Duodenal mucosa (tissue), 2 donors: ENCODE measurements at regions not wholly inside any gene's neighbourhood (a gene's known extent, or its start where the extent isn't known, plus 50 kb on each side); places are given as distances from the start of the nearest gene placed in this dataset.
"Not testable (repeated sequence)": the region's sequence is repeated elsewhere in the genome, so short reads cannot be mapped to it uniquely, and the experiment has no call there.

Experiments used
- H3K27ac ChIP-seq: one replicate; pipeline ENCODE4 v1.7.0; 2013; ENCODE audit warnings: low read depth, low read length
- H3K27me3 ChIP-seq, 2 donors: one replicate each; pipeline ENCODE4 v1.7.0; 2013; ENCODE audit warnings: low read length in 2 of 2, control low read depth in 1 of 2; ENCODE audit not compliant: insufficient read depth in 2 of 2, control insufficient read depth in 1 of 2
- H3K36me3 ChIP-seq, 2 donors: one replicate each; pipeline ENCODE4 v1.7.0; 2013; ENCODE audit warnings: low read length in 2 of 2, control low read depth in 1 of 2; ENCODE audit not compliant: insufficient read depth in 2 of 2, control insufficient read depth in 1 of 2
- H3K4me1 ChIP-seq, 2 donors: one replicate each; pipeline ENCODE4 v1.7.0; 2013; ENCODE audit warnings: low read length in 2 of 2, control low read depth in 1 of 2; ENCODE audit not compliant: insufficient read depth in 2 of 2, control insufficient read depth in 1 of 2
- H3K4me3 ChIP-seq, 2 donors: one replicate each; pipeline ENCODE4 v1.7.0; 2013; ENCODE audit warnings: low read length in 2 of 2, low read depth in 1 of 2
- H3K9ac ChIP-seq, 2 donors: one replicate each; pipeline ENCODE4 v1.7.0; 2013; ENCODE audit warnings: low read length in 2 of 2, low read depth in 1 of 2
- H3K9me3 ChIP-seq, 2 donors: one replicate each; pipeline ENCODE4 v1.7.0; 2013; ENCODE audit warnings: low read length in 2 of 2, control low read depth in 1 of 2; ENCODE audit not compliant: control insufficient read depth in 1 of 2

DNA sequence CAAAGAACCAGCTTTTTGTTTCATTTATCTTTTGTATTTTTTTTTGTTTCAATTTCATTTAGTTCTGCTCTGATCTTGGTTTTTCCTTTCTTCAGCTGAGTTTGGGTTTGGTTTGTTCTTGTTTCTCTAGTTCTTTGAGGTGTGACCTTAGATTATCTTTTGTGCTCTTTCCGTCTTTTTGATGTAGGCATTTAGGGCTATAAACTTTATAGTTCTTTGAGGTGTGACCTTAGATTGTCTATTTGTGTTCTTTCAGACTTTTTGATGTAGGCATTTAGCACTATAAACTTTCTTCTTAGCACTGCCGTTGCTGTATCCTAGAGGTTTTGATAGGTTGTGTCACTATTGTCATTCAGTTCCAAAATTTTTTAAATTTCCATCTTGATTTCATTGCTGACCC, 224.3 kb upstream of the COBL start:
- not testable (repeated sequence) for H3K27me3 ChIP-seq, H3K9ac ChIP-seq, H3K4me1 ChIP-seq, H3K27ac ChIP-seq, H3K4me3 ChIP-seq, H3K36me3 ChIP-seq, H3K9me3 ChIP-seq

DNA sequence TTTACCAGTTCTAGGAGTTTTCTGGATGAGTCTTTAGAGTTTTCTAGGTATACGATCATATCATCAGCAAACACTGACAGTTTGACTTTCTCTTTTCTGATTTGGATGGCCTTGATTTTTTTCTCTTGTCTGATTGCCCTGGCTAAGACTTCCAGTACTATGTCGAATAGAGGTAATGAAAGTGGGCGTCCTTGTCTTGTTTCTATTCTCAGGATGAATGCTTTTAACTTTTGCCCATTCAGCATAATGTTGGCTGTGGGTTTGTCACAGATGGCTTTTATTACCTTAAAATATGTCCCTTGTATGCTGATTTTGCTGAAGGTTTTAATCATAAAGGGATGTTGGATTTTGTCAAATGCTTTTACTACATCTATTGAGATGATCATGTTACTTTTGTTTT, 223.2 kb upstream of the COBL start:
- no peak overlapping the region for H3K4me3 ChIP-seq
- no peaks in the 10 kb centered on the region for H3K36me3 ChIP-seq
- H3K27me3 ChIP-seq, result no peaks in the 10 kb centered on the region
- H3K4me1 ChIP-seq, result no peaks in the 10 kb centered on the region
- H3K9me3 ChIP-seq, result no peaks in the 10 kb centered on the region
- no peak overlapping the region for H3K27ac ChIP-seq
- H3K9ac ChIP-seq, result no peak overlapping the region

DNA sequence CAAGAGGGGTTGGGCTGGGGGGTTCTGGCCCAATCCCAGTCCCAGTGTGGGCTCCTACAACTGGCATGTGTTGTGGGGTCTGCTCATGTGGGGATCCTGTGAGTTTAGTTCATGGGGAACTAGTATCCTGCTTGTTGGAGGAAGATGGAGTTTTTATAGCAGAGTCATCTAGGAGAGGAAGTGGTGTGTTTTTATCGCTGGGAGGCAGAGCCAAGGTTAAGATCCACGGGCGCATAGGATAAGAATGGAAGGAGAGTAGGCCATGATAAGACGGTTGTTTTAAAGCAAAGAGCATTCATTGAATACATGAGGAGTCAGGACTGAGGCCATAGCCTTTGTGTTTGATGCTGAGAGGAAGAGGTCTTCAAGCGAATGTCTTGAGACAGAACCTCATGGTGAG, 211.6 kb upstream of the COBL start:
- Histone ChIP-seq H3K27ac (no peak overlapping the region), H3K36me3 (no peaks in the 10 kb centered on the region), H3K4me3 (no peak overlapping the region), H3K4me1 (no peaks in the 10 kb centered on the region), H3K27me3 (no peaks in the 10 kb centered on the region), H3K9ac (no peak overlapping the region), H3K9me3 (no peaks in the 10 kb centered on the region)

DNA sequence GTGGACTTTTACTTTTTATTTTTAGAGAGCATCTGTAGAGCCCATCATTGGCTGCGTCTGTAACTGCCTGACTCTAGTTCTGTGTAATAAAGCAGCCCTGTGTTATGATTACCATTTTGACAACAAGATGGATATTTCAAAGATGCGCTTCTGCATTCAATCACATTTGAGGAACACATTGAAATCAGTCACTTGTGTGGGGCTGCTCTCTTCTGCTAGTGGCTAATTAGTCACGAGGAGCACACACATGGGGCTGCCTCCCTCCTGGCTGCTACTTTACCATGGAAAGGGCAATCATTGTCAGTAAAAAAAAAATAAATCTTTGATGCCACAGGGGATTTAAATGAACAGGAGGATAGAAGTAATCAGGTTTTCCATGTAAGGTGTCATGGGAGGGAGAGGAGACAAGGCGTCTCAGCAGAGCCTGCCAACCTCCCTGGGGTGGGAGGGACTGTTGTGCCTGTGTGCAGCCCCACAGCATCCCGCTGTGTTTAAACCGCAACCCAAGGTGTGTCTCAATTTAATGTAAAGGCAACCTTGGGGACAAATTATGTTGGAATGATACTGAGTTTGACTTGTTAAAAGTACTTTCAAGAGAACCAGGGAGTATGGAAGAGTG, 205.2 kb upstream of the COBL start:
- Histone ChIP-seq H3K9ac (no peak overlapping the region), H3K4me1 (no peaks in the 10 kb centered on the region), H3K9me3 (no peaks in the 10 kb centered on the region), H3K27ac (no peak overlapping the region), H3K36me3 (no peaks in the 10 kb centered on the region), H3K4me3 (no peak overlapping the region), H3K27me3 (no peaks in the 10 kb centered on the region)

DNA sequence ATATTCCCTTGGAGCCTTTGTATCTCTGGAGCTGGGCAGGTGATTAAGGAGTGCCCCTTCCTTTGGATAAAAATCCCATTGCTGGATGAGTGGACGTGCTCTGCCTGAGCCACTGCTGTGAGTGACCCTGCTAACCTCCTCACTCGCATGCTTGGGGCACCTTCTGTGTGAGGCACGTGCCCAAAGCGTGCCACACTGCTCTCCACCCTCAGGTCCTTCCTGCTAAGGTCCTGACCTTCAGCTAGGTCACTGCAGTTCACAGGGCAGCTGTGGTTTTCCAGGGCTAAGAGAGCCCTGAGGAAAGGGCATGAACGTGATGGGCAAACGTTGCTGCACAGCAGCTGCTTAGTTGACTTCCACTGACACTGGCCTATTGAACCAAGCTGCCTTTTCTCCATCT, 204.4 kb upstream of the COBL start:
- H3K27ac ChIP-seq, result no peak overlapping the region
- no peaks in the 10 kb centered on the region for H3K9me3 ChIP-seq
- no peaks in the 10 kb centered on the region for H3K4me1 ChIP-seq
- H3K9ac ChIP-seq, result no peak overlapping the region
- no peak overlapping the region for H3K4me3 ChIP-seq
- no peaks in the 10 kb centered on the region for H3K36me3 ChIP-seq
- no peaks in the 10 kb centered on the region for H3K27me3 ChIP-seq

DNA sequence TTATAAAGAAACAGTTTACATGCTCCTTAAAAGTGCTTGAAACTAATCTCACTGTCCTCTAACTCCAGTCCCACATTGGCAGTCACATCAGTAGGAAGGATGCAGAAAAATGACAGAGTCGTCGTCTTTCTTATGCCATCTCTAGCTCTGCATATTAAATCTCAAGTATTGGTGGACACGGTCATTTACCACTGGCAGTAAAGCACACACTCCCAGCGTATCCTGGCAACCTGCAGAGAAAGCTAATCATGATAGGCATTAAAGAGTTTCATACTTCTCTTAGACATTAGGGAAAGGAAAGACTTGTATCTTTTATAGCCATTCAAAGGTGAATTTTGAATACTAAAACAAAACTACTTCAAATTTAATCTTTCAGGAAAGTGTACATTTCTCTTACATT, 202.0 kb upstream of the COBL start:
- no peak overlapping the region for H3K27ac ChIP-seq
- H3K36me3 ChIP-seq, result no peaks in the 10 kb centered on the region
- H3K27me3 ChIP-seq, result no peaks in the 10 kb centered on the region
- no peaks in the 10 kb centered on the region for H3K4me1 ChIP-seq
- no peak overlapping the region for H3K9ac ChIP-seq
- H3K9me3 ChIP-seq, result no peaks in the 10 kb centered on the region
- no peak overlapping the region for H3K4me3 ChIP-seq

DNA sequence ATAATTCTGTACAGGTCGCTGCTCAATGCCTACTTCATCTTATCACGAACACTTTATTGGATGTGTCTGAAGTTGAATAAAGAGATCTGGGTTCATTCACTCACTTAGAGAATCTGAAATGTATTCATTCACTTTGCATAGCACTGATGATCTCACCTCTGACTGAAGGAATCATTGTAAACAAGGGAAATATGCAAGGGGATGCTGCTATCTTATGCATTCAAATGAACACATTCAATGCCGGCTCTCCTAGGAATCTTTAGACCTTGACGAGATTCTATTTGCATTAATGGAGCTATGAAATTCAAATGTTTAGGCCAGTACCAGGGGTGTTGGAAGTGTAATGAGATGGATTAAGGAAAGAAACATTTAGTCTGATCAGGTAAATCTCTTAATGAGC, 200.6 kb upstream of the COBL start:
- H3K9ac ChIP-seq, result no peak overlapping the region
- no peaks in the 10 kb centered on the region for H3K9me3 ChIP-seq
- H3K4me1 ChIP-seq, result no peaks in the 10 kb centered on the region
- H3K4me3 ChIP-seq, result no peak overlapping the region
- no peak overlapping the region for H3K27ac ChIP-seq
- H3K36me3 ChIP-seq, result no peaks in the 10 kb centered on the region
- no peaks in the 10 kb centered on the region for H3K27me3 ChIP-seq

DNA sequence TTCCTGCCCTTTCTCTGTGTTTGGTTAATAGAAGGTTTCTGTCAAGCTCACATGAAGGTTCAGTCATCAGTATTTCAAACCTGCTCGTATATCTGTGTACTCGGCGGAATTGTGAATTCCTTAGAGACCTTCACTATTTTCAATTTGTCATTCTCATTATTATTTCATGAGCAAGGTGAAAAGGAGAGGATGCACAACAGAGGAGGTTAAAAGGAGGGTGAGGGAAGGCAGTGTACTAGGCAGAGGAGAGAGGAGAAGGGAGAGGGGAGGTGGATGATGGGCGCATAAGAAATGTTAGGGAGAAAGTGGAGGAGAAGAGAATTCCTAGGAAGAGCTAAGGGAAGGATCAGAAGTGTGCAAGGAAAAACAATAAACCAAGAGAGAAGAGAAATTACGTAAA, 185.0 kb upstream of the COBL start:
- Histone ChIP-seq H3K9ac (no peak overlapping the region), H3K4me1 (no peaks in the 10 kb centered on the region), H3K27me3 (no peaks in the 10 kb centered on the region), H3K36me3 (no peaks in the 10 kb centered on the region), H3K9me3 (no peaks in the 10 kb centered on the region), H3K27ac (no peak overlapping the region), H3K4me3 (no peak overlapping the region)

DNA sequence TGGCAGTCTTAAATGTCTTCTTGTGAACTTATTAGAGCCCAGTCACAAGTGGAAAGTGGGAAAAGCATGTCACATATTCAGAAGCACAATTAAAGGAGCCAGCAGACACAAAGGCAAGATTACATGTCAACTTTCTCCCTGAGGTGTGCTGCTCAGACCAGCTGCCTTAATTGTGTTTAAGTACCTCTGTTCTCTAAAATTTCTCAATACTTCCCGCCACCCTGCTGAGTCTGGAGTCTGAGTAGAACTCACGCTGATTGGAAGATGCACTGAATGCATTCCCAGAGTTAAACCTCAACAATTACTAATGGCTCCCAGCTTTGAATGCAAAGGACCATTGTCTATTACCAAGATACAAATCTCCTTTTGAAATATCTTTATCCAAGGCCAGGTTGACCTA, 166.4 kb upstream of the COBL start:
- H3K9me3 ChIP-seq, result no peaks in the 10 kb centered on the region
- H3K4me3 ChIP-seq, result no peak overlapping the region
- H3K9ac ChIP-seq, result no peak overlapping the region
- H3K4me1 ChIP-seq, result no peaks in the 10 kb centered on the region
- H3K36me3 ChIP-seq, result no peaks in the 10 kb centered on the region
- no peak overlapping the region for H3K27ac ChIP-seq
- no peaks in the 10 kb centered on the region for H3K27me3 ChIP-seq

DNA sequence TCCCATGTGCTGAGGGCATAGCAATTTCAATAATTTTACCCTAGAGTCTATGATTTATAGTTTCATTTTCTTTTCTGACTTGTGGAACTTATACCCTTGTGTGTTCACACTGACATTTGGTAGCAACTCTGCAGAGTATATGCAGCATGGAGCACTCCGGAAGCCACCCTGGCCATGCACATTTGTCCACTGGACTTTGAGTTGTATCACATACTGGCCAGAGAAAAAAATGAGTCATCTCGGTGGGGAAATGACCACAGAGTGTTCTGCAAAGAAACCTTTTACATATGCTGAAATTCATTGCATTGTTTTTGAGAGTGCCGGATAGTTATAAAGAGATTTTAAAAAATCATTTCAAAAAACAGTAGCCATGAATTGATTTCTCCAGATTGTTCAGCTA, 164.8 kb upstream of the COBL start:
- H3K27me3 ChIP-seq, result no peaks in the 10 kb centered on the region
- H3K4me3 ChIP-seq, result no peak overlapping the region
- H3K9ac ChIP-seq, result no peak overlapping the region
- no peaks in the 10 kb centered on the region for H3K36me3 ChIP-seq
- H3K4me1 ChIP-seq, result no peaks in the 10 kb centered on the region
- H3K9me3 ChIP-seq, result no peaks in the 10 kb centered on the region
- H3K27ac ChIP-seq, result no peak overlapping the region

DNA sequence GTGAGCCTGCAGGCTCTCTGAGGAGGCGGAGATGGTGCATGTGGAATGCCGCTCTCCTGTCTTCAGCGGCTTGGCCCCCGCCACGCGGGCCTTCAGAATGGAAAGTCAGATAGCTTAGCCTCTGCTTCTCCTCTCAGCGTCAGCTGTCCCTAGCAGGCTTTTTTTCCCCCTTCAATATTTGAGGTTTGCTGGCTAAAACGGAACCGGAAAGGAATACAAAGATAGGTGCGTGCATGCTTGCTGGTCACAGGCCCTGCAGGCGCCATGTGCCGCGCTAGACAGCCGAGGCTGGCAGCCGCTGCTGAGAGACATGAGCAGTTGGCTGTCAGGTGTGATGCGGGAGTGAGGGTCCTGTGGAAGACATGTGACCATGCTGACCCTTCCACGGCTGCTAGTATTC, 161.2 kb upstream of the COBL start:
- no peak overlapping the region for H3K27ac ChIP-seq
- no peaks in the 10 kb centered on the region for H3K27me3 ChIP-seq
- H3K4me1 ChIP-seq, result no peaks in the 10 kb centered on the region
- H3K4me3 ChIP-seq, result no peak overlapping the region
- H3K36me3 ChIP-seq, result no peaks in the 10 kb centered on the region
- no peaks in the 10 kb centered on the region for H3K9me3 ChIP-seq
- H3K9ac ChIP-seq, result no peak overlapping the region
